GM19455 (cell line): ENCODE measurements at regions not wholly inside any gene's neighbourhood (a gene's known extent, or its start where the extent isn't known, plus 50 kb on each side); places are given as distances from the start of the nearest gene placed in this dataset.

ENCODE experiments used
- ATAC-seq: cut with Tn5 transposase; IDR thresholded peaks from one replicate; pipeline ENCODE4 v1.9.1; 2021; ENCODE audit not compliant: unreplicated experiment

DNA sequence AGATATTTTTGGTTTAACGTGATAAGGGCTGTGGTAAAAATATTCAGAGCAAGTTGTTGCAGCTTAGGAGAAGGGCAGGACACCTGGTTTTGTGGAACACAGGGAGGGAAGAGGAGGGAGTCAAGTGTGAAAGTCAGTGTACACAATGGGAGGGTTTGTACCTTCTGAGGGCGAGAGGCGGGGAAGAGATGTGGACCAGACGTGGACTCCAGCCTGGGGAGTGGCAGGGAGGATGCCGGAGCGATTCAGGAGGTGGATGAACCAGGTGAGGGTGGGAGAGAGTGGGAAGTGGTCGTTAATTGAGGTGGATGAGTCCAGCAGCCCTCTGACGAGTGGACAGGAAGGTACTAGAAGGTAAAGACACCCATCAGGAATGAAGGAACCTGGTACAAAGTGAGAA is 52.2 kb upstream of the IRF2BP2 start:
- no peak for ATAC-seq

DNA sequence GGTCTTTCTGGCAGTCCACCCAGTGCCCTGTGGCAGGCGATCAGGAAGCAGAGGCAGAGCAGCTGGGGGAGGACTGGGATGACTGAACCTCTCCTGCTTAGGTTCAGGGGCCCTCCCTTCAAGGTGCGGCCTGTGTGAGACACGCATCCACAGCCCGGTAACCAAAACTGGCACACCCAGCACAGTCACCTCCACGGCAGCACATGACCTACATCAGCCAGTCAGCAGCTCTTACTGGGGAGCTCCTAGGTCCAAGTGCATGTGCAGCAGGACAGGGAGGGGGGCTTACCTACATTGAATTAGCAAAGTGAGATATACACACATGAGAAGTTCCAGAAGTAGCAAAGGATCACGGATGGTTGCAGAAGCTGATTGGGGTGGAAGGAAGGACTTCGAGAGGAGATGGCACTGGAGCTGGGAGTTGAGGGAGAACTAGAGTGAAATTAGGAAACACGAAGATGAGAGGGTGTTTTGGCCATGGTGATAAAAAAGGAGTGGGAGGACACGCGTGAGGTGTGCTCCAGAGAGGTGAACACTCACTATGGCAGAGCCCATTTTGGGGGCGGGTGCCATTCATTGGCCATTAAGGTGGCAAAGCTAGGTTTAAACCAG is 51.4 kb upstream of the IRF2BP2 start:
- ATAC-seq, result no peak

DNA sequence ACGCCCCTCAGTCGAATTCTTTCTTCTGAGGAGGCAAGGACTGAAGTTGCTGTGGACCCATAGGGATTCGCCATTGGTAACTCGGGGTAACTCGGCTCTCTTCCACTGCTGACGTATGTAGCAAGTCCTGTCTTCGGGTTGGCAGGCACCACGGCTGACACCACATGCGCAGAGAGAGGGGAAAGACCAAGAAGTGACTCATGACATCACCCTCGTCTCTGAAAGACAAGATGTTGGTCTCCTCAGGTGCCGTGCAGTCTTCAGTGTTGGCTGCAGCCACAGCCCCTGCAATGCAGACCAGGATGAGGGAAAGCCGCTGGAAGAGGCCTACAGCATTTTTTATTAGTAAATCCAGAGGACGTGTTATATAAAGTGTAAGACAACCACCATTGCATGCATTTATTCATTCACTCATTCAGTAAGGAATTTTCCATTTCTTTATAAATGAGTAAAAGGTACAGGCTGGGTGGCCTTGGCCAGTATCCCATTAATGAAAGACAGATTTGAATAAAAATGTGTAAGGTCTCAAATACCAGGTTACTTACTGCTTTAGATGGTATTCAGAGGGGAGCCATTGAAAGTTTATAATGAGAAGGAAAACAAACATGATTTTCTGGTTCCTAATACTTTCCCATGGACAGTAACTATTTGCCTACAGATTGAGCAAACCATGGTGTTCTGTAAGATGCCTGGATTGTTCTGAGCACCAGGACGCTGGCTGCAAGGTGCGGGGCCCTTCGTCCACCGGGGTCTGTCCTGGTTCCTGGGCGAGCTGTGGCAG is 50.7 kb upstream of the IRF2BP2 start:
- ATAC-seq, result no peak
